ENCODE measurements at regions not wholly inside any gene's neighbourhood (a gene's known extent, or its start where the extent isn't known, plus 50 kb on each side); places are given as distances from the start of the nearest gene placed in this dataset.

DNA sequence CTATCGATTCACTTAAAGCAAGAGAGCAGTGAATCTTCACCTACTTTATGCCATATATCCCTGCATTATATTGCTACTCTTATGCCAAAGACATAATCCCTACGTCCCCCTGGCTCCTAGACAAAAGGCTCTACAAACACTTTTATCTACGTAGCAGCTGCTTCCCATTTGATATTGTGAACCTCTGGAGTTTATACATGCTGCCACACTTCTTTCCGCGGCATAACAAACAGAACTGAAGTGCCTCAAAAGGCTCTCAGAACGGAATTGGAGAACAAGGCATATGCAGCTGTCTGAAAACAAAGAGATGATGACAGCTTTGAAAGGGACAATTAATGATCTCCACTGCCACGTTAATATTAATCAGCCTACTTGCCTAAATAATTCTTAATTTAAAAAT is 985.6 kb upstream of the LRRN3 start:
- TF ChIP-seq, protein P1, sequence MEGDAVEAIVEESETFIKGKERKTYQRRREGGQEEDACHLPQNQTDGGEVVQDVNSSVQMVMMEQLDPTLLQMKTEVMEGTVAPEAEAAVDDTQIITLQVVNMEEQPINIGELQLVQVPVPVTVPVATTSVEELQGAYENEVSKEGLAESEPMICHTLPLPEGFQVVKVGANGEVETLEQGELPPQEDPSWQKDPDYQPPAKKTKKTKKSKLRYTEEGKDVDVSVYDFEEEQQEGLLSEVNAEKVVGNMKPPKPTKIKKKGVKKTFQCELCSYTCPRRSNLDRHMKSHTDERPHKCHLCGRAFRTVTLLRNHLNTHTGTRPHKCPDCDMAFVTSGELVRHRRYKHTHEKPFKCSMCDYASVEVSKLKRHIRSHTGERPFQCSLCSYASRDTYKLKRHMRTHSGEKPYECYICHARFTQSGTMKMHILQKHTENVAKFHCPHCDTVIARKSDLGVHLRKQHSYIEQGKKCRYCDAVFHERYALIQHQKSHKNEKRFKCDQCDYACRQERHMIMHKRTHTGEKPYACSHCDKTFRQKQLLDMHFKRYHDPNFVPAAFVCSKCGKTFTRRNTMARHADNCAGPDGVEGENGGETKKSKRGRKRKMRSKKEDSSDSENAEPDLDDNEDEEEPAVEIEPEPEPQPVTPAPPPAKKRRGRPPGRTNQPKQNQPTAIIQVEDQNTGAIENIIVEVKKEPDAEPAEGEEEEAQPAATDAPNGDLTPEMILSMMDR (IDR thresholded peaks at IDR 0.05; ENCODE audit: low read depth, low read length, missing control alignments), result no peak

DNA sequence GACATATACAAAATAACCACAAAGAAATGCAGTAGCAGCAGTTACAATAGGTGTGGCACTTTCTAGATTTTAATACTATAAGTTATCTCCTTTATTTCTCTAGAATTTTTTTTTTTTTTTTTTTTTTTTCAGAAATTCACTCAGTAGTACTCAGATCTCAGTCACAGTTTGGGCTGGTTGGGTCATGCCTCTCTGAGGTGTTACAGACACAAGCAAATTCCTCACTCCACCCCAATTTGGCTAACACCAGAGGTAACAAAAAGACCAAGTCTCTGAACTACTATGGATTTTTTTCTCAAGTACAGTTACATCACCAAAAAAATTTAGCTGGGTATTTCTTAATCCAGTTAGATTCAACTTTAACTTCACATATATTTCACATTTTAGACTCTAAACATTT is 985.1 kb upstream of the LRRN3 start:
- DNase-seq, result no peak
- no peak overlapping the region for H3K27ac ChIP-seq
- no peaks in the 10 kb centered on the region for H3K36me3 ChIP-seq (replicated peaks)
- in situ Hi-C loops (cut with HindIII; ENCODE audit: low pct_ligation_motif_present, low sequenced_read_pairs), result no loop called here
- H3K4me3 ChIP-seq (ENCODE audit: low read depth, low read length), result no peak overlapping the region
- no peaks in the 10 kb centered on the region for H3K27me3 ChIP-seq (replicated peaks)
- TF ChIP-seq, protein P1 (IDR thresholded peaks at IDR 0.05; ENCODE audit: low read depth, low read length, missing control alignments), result no peak

More for the DNA sequence above, 985.6 kb upstream of the LRRN3 start:
- Histone ChIP-seq H3K4me3 (ENCODE audit: low read depth, low read length) (no peak overlapping the region), H3K27ac (no peak overlapping the region), H3K36me3 (replicated peaks) (no peaks in the 10 kb centered on the region), H3K27me3 (replicated peaks) (no peaks in the 10 kb centered on the region)
- in situ Hi-C loops (cut with HindIII; ENCODE audit: low pct_ligation_motif_present, low sequenced_read_pairs), result no loop called here
- no peak for DNase-seq

DNA sequence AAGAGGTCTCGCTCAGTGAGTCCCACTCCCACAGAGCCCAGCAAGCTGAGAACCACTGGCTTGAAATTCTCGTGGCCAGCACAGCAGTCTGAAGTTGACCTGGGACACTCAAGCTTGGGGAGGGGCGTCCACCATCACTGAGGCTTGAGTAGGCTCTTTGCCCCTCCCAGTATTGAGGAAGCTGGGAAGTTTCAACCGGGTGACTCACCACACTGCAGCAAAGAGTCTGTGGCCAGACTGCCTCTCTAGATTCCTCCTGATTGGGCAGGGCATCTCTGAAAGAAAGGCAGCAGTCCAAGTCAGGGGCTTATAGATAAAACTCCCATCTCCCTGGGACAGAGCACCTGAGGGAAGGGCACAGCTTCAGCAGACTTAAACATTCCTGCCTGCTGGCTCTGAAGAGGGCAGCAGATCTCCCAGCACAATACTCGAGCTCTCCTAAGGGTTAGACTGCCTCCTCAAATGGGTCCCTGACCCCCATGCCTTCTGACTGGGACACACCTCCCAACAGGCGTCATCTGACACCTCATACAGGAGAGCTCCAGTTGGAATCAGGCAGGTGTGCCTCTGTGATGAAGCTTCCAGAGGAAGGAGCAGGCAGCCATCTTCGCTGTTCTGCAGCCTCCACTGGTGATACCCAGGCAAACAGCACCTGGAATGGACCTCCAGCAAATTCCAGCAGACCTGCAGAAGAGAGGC is 970.9 kb upstream of the LRRN3 start:
- DNase-seq, result peak; percentile 54
- TF ChIP-seq, protein P1 (IDR thresholded peaks at IDR 0.05; ENCODE audit: low read depth, low read length, missing control alignments), result no peak
- no peak overlapping the region for H3K4me3 ChIP-seq (ENCODE audit: low read depth, low read length)
- no peaks in the 10 kb centered on the region for H3K27me3 ChIP-seq (replicated peaks)
- no peak overlapping the region for H3K27ac ChIP-seq
- in situ Hi-C loops (cut with HindIII; ENCODE audit: low pct_ligation_motif_present, low sequenced_read_pairs), result no loop called here
- no peaks in the 10 kb centered on the region for H3K36me3 ChIP-seq (replicated peaks)

DNA sequence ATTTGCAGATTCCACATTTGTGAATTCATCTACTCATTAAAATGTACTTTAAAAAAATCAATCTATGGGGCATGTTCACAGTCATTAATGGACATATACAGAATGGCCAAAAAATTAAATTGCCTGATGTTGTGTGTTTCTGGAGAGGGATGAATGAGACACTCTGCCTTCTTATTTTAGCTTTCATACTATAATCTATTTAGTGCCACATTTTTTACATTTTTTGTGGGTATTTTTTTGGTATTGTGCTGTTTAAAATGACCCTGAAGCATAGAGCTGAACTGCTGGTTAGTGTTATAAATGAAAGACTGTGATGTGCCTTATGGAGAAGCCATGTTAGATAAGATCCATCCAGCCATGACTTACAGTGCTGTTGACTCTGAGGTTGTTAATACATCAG is 961.8 kb upstream of the LRRN3 start:
- Histone ChIP-seq H3K36me3 (replicated peaks) (no peaks in the 10 kb centered on the region), H3K4me3 (ENCODE audit: low read depth, low read length) (no peak overlapping the region), H3K27me3 (replicated peaks) (no peaks in the 10 kb centered on the region), H3K27ac (no peak overlapping the region)
- in situ Hi-C loops (cut with HindIII; ENCODE audit: low pct_ligation_motif_present, low sequenced_read_pairs), result no loop called here
- no peak for DNase-seq
- TF ChIP-seq, protein P1 (IDR thresholded peaks at IDR 0.05; ENCODE audit: low read depth, low read length, missing control alignments), result no peak

DNA sequence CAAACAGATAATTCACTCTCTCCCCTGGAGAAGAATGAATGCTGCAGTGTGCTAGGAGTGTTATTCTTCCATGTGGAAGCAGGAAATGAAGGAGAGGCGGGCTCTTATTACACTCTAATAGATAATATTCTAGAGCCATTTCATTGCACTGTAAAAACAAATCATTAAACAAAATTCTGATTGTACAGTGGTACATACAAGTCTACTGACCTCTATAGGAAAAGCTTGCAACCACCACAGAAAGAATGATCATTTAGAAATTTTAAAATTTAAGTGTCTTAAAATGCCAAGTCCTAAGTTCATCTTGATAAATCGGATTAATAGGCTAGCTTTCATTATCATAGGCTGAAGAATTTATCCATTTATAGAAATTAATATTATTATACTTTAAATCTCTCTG is 960.3 kb upstream of the LRRN3 start:
- DNase-seq, result no peak
- no peak overlapping the region for H3K27ac ChIP-seq
- in situ Hi-C loops (cut with HindIII; ENCODE audit: low pct_ligation_motif_present, low sequenced_read_pairs), result no loop called here
- TF ChIP-seq, protein P1 (IDR thresholded peaks at IDR 0.05; ENCODE audit: low read depth, low read length, missing control alignments), result peak; percentile 26
- H3K4me3 ChIP-seq (ENCODE audit: low read depth, low read length), result no peak overlapping the region
- no peaks in the 10 kb centered on the region for H3K27me3 ChIP-seq (replicated peaks)
- H3K36me3 ChIP-seq (replicated peaks), result no peaks in the 10 kb centered on the region

DNA sequence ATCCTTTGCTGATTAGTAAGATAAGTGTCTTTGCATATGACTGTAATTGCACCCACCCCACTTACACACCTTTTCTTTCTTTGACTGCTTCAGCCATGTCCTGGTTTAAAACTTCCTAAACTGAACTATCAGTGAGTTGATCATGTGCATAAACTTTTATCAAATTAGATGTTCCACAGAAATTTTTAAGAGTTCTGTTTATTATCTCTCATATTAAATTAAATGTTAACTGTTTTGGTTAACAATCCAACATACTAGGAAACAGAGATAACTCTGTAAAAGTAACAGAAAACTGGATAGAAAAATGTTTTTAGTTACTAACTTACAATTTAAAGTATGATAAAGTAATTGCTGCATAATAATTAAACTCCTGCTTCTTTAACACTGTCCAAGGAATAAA is 959.6 kb upstream of the LRRN3 start:
- Histone ChIP-seq H3K27ac (no peak overlapping the region), H3K27me3 (replicated peaks) (no peaks in the 10 kb centered on the region), H3K36me3 (replicated peaks) (no peaks in the 10 kb centered on the region), H3K4me3 (ENCODE audit: low read depth, low read length) (no peak overlapping the region)
- in situ Hi-C loops (cut with HindIII; ENCODE audit: low pct_ligation_motif_present, low sequenced_read_pairs), result no loop called here
- no peak for DNase-seq
- TF ChIP-seq, protein P1 (IDR thresholded peaks at IDR 0.05; ENCODE audit: low read depth, low read length, missing control alignments), result no peak
